GM23338 (cell line): ENCODE measurements at regions not wholly inside any gene's neighbourhood (a gene's known extent, or its start where the extent isn't known, plus 50 kb on each side); places are given as distances from the start of the nearest gene placed in this dataset.
A peak's percentile ranks its signal among the peaks of the same experiment; 100 is the strongest.

Experiments used
- ATAC-seq: fragments of 200-7000 bp; cut with Tn5 transposase; 3 replicates; pipeline ENCODE4 v1.9.1; 2020
- DNase-seq: peaks from one replicate; pipeline ENCODE4 v3.0.0-alpha.2; 2015; ENCODE audit warnings: low spot score
- H2AFZ ChIP-seq: fragments of 200-600 bp; sonication (generic); 2 replicates; pipeline ENCODE4 v1.8.0; 2016; ENCODE audit warnings: antibody characterized with exemption, mild to moderate bottlenecking, moderate library complexity
- H3F3A ChIP-seq: fragments of 200-600 bp; sonication (generic); replicated peaks from 2 replicates; pipeline ENCODE4 v1.8.0; 2017; ENCODE audit warnings: antibody characterized with exemption, mixed run types, low read depth
- H3K27ac ChIP-seq: fragments of 200-600 bp; sonication (generic); 2 replicates; pipeline ENCODE4 v1.6.1; 2016; ENCODE audit warnings: low read depth
- H3K27me3 ChIP-seq: fragments of 200-600 bp; sonication (generic); 2 replicates; pipeline ENCODE4 v1.8.0; 2016; ENCODE audit warnings: mild to moderate bottlenecking, mixed run types, moderate library complexity; ENCODE audit not compliant: insufficient read depth
- H3K36me3 ChIP-seq: fragments of 200-600 bp; sonication (generic); 2 replicates; pipeline ENCODE4 v1.8.0; 2016; ENCODE audit warnings: mild to moderate bottlenecking; ENCODE audit not compliant: insufficient read depth
- H3K4me1 ChIP-seq: fragments of 200-600 bp; sonication (generic); 2 replicates; pipeline ENCODE4 v1.8.0; 2016; ENCODE audit warnings: mild to moderate bottlenecking, moderate library complexity; ENCODE audit not compliant: insufficient read depth
- H3K4me2 ChIP-seq: fragments of 200-600 bp; sonication (generic); 2 replicates; pipeline ENCODE4 v1.7.1; 2017; ENCODE audit warnings: mixed run types
- H3K4me3 ChIP-seq: fragments of 200-600 bp; sonication (generic); 2 replicates; pipeline ENCODE4 v1.6.1; 2016; ENCODE audit warnings: mixed run types
- H3K79me2 ChIP-seq: fragments of 200-600 bp; sonication (generic); replicated peaks from 2 replicates; pipeline ENCODE4 v1.8.0; 2017; ENCODE audit warnings: mild to moderate bottlenecking; ENCODE audit not compliant: insufficient read depth
- H3K9me2 ChIP-seq: fragments of 200-600 bp; sonication (generic); 2 replicates; pipeline ENCODE4 v1.8.0; 2017; ENCODE audit not compliant: insufficient read depth
- H4K20me1 ChIP-seq: fragments of 200-600 bp; sonication (generic); replicated peaks from 2 replicates; pipeline ENCODE4 v1.8.0; 2017; ENCODE audit warnings: mild to moderate bottlenecking; ENCODE audit not compliant: insufficient read depth
- H3K27ac Mint-ChIP-seq: 2 replicates; pipeline ENCODE4 v1.8.0; 2020; ENCODE audit warnings: inconsistent platforms, mild to moderate bottlenecking, moderate library complexity, mixed read lengths
- H3K27me3 Mint-ChIP-seq: 3 replicates; pipeline ENCODE4 v1.8.0; 2022; ENCODE audit warnings: low read depth, mild to moderate bottlenecking, moderate library complexity, mixed read lengths, inconsistent platforms; ENCODE audit not compliant: insufficient read depth, poor library complexity
- H3K36me3 Mint-ChIP-seq: 3 replicates; pipeline ENCODE4 v1.8.0; 2021; ENCODE audit warnings: low read depth, mild to moderate bottlenecking, inconsistent platforms, moderate library complexity, mixed read lengths
- H3K4me1 Mint-ChIP-seq: 3 replicates; pipeline ENCODE4 v1.8.0; 2020; ENCODE audit warnings: mild to moderate bottlenecking, inconsistent platforms, mixed read lengths
- H3K4me3 Mint-ChIP-seq: 3 replicates; pipeline ENCODE4 v1.8.0; 2021; ENCODE audit warnings: moderate library complexity, mild to moderate bottlenecking, inconsistent platforms, mixed read lengths
- H3K9me3 Mint-ChIP-seq: 3 replicates; pipeline ENCODE4 v1.8.0; 2020; ENCODE audit warnings: moderate library complexity, mild to moderate bottlenecking, inconsistent platforms, mixed read lengths
- CREB1 ChIP-seq: fragments of 250-450 bp; sonication (Bioruptor Pico); IDR thresholded peaks from 2 replicates; pipeline ENCODE4 v1.5.0; 2020; ENCODE audit warnings: low read depth, mild to moderate bottlenecking, moderate library complexity
- ETS1 ChIP-seq: IDR thresholded peaks from 2 replicates; pipeline ENCODE4 v1.6.1; 2016; ENCODE audit warnings: antibody characterized with exemption
- EZH2 ChIP-seq: fragments of 200-600 bp; sonication (generic); IDR thresholded peaks from one replicate; pipeline ENCODE4 v1.8.0; 2017; ENCODE audit warnings: antibody characterized with exemption, mild to moderate bottlenecking, low read depth; ENCODE audit not compliant: unreplicated experiment
- EZH2phosphoT487 ChIP-seq: fragments of 200-600 bp; sonication (generic); IDR thresholded peaks from one replicate; pipeline ENCODE4 v1.8.1; 2018; ENCODE audit warnings: antibody characterized with exemption; ENCODE audit not compliant: unreplicated experiment
- JUNB ChIP-seq: IDR thresholded peaks from one replicate; pipeline ENCODE4 v1.6.1; 2016; ENCODE audit warnings: antibody characterized with exemption; ENCODE audit not compliant: unreplicated experiment
- NANOG ChIP-seq: IDR thresholded peaks from 2 replicates; pipeline ENCODE4 v1.6.1; 2016; ENCODE audit warnings: antibody characterized with exemption, borderline replicate concordance
- POLR2AphosphoS5 ChIP-seq: IDR thresholded peaks from 2 replicates; pipeline ENCODE4 v1.6.1; 2016; ENCODE audit warnings: antibody characterized with exemption, low read depth
- REST ChIP-seq: IDR thresholded peaks from one replicate; pipeline ENCODE4 v1.6.1; 2018; ENCODE audit warnings: antibody characterized with exemption; ENCODE audit not compliant: unreplicated experiment
- STAT1 ChIP-seq: IDR thresholded peaks from one replicate; pipeline ENCODE4 v1.6.1; 2016; ENCODE audit warnings: antibody characterized with exemption; ENCODE audit not compliant: unreplicated experiment
- ZNF114 ChIP-seq: fragments of 250-450 bp; sonication (Bioruptor Pico); IDR thresholded peaks from 2 replicates; pipeline ENCODE4 v1.5.0; 2020; ENCODE audit warnings: mild to moderate bottlenecking, moderate library complexity
- ZNF331 ChIP-seq: fragments of 250-450 bp; sonication (Bioruptor Pico); IDR thresholded peaks from 2 replicates; pipeline ENCODE4 v1.5.0; 2020; ENCODE audit warnings: low read depth, mild to moderate bottlenecking, moderate library complexity
- ZNF462 ChIP-seq: fragments of 250-450 bp; sonication (Bioruptor Pico); IDR thresholded peaks from 2 replicates; pipeline ENCODE4 v1.5.0; 2020; ENCODE audit warnings: mild to moderate bottlenecking, moderate library complexity
- TF ChIP-seq, protein P1 (sequence below), 2 experiments: fragments of 200-600 bp in 1 of 2; sonication (generic) in 1 of 2; conservative IDR thresholded peaks; 2 replicates each; pipeline versions ENCODE4 v1.5.1 to v1.6.1; 2016 to 2017; ENCODE audit warnings: antibody characterized with exemption in 2 of 2, low read depth in 2 of 2, mild to moderate bottlenecking in 2 of 2, moderate library complexity in 1 of 2

GRCh38 chr21:35386491-35387079 lies 337.5 kb upstream of the RUNX1 start:
- H3K9me3 Mint-ChIP-seq: no peaks in the 10 kb centered on the region; the same call in 2 of the 3 replicates
- H3K4me3 Mint-ChIP-seq: no peak overlapping the region
- peaks cover 2% of the 10 kb centered on the region for H3K27me3 Mint-ChIP-seq
- Histone ChIP-seq H2AFZ (peak overlapping the region; percentile 6; the same call in 1 of the 2 replicates), H3K27me3 (no peaks in the 10 kb centered on the region), H3F3A (no peaks in the 10 kb centered on the region), H3K36me3 (no peaks in the 10 kb centered on the region), H3K27ac (no peak overlapping the region), H3K4me3 (no peak overlapping the region), H3K4me1 (no peaks in the 10 kb centered on the region), H3K9me2 (no peaks in the 10 kb centered on the region), H3K79me2 (no peaks in the 10 kb centered on the region), H4K20me1 (no peaks in the 10 kb centered on the region), H3K4me2 (no peak overlapping the region)
- 0 out of 2 replicates have a peak overlapping the region, but pooled peaks have one; percentile 6 for H3K27ac Mint-ChIP-seq
- no peaks in the 10 kb centered on the region for H3K36me3 Mint-ChIP-seq
- TF ChIP-seq CREB1 (CRISPR knock-in tag): no peak
- no peak for TF ChIP-seq REST
- no peak for TF ChIP-seq EZH2phosphoT487
- no peak for TF ChIP-seq EZH2
- TF ChIP-seq ETS1: no peak
- no peak for TF ChIP-seq JUNB
- TF ChIP-seq ZNF331 (CRISPR knock-in tag): no peak
- no peak for TF ChIP-seq NANOG
- TF ChIP-seq ZNF462 (CRISPR knock-in tag): no peak
- no peak for TF ChIP-seq ZNF114 (CRISPR knock-in tag)
- TF ChIP-seq STAT1: no peak
- TF ChIP-seq, protein P1, sequence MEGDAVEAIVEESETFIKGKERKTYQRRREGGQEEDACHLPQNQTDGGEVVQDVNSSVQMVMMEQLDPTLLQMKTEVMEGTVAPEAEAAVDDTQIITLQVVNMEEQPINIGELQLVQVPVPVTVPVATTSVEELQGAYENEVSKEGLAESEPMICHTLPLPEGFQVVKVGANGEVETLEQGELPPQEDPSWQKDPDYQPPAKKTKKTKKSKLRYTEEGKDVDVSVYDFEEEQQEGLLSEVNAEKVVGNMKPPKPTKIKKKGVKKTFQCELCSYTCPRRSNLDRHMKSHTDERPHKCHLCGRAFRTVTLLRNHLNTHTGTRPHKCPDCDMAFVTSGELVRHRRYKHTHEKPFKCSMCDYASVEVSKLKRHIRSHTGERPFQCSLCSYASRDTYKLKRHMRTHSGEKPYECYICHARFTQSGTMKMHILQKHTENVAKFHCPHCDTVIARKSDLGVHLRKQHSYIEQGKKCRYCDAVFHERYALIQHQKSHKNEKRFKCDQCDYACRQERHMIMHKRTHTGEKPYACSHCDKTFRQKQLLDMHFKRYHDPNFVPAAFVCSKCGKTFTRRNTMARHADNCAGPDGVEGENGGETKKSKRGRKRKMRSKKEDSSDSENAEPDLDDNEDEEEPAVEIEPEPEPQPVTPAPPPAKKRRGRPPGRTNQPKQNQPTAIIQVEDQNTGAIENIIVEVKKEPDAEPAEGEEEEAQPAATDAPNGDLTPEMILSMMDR (conservative IDR thresholded peaks at IDR 0.05; ENCODE audit: low read depth in 2 of 2): no peak
- no peak for TF ChIP-seq POLR2AphosphoS5
- DNase-seq (no peak), ATAC-seq (no peak)
- peaks cover 5% of the 10 kb centered on the region; the same call in 2 of the 3 replicates for H3K4me1 Mint-ChIP-seq
